Osteoblast (primary cell): ENCODE measurements at regions not wholly inside any gene's neighbourhood (a gene's known extent, or its start where the extent isn't known, plus 50 kb on each side); places are given as distances from the start of the nearest gene placed in this dataset.
"Not testable (repeated sequence)": the region's sequence is repeated elsewhere in the genome, so short reads cannot be mapped to it uniquely, and the experiment has no call there.

Experiments used
- DNase-seq: peaks from one replicate; pipeline ENCODE4 v3.0.0; 2011; ENCODE audit warnings: low spot score, mixed read lengths; ENCODE audit not compliant: insufficient read length; ENCODE audit errors: missing footprints
- H2AFZ ChIP-seq: 2 replicates; pipeline ENCODE4 v1.6.0; 2011; ENCODE audit warnings: mild to moderate bottlenecking, low read length
- H3K27ac ChIP-seq: 2 replicates; pipeline ENCODE4 v1.5.1; 2011; ENCODE audit warnings: mild to moderate bottlenecking, low read depth, low read length, moderate library complexity
- H3K27me3 ChIP-seq: 2 replicates; pipeline ENCODE4 v1.6.0; 2012; ENCODE audit warnings: mild to moderate bottlenecking, control low read depth, inconsistent platforms, low read length, moderate library complexity; ENCODE audit not compliant: insufficient read depth
- H3K36me3 ChIP-seq: 2 replicates; pipeline ENCODE4 v1.5.1; 2011; ENCODE audit warnings: mild to moderate bottlenecking, low read length, control low read depth, moderate library complexity; ENCODE audit not compliant: insufficient read depth
- H3K4me1 ChIP-seq: 2 replicates; pipeline ENCODE4 v1.5.1; 2011; ENCODE audit warnings: mild to moderate bottlenecking, low read length, control low read depth, moderate library complexity; ENCODE audit not compliant: insufficient read depth
- H3K4me2 ChIP-seq: 2 replicates; pipeline ENCODE4 v1.6.0; 2011; ENCODE audit warnings: mild to moderate bottlenecking, low read length; ENCODE audit not compliant: insufficient read depth
- H3K4me3 ChIP-seq: fragments of 200-600 bp; sonication (generic); 3 replicates; pipeline ENCODE4 v1.5.1; 2012; ENCODE audit warnings: mild to moderate bottlenecking, low read length, inconsistent platforms; ENCODE audit not compliant: insufficient read depth
- H3K79me2 ChIP-seq: 2 replicates; pipeline ENCODE4 v1.6.0; 2012; ENCODE audit warnings: mild to moderate bottlenecking, low read length, control low read depth, inconsistent platforms; ENCODE audit not compliant: insufficient read depth
- H3K9me3 ChIP-seq: 2 replicates; pipeline ENCODE4 v1.5.1; 2011; ENCODE audit warnings: low read depth, low read length, control low read depth
- H4K20me1 ChIP-seq: 2 replicates; pipeline ENCODE4 v1.6.0; 2012; ENCODE audit warnings: mild to moderate bottlenecking, low read length, control low read depth; ENCODE audit not compliant: insufficient read depth
- CTCF ChIP-seq: IDR thresholded peaks from 2 replicates; pipeline ENCODE4 v1.5.1; 2011; ENCODE audit warnings: mild to moderate bottlenecking, low read depth, low read length, moderate library complexity; ENCODE audit errors: extremely low read depth

- H3K79me2 ChIP-seq: no peaks in the 10 kb centered on the region
- no peaks in the 10 kb centered on the region for H3K4me1 ChIP-seq
- no peak overlapping the region for H3K4me3 ChIP-seq
- no peaks in the 10 kb centered on the region for H3K9me3 ChIP-seq
- no peaks in the 10 kb centered on the region for H3K27me3 ChIP-seq
- H3K27ac ChIP-seq: no peak overlapping the region
- H2AFZ ChIP-seq: no peak overlapping the region
- no peak overlapping the region for H3K4me2 ChIP-seq
- no peaks in the 10 kb centered on the region for H4K20me1 ChIP-seq
- no peaks in the 10 kb centered on the region for H3K36me3 ChIP-seq
- TF ChIP-seq CTCF: no peak
- no peak for DNase-seq
Observed at GRCh38 chr21:31788581-31788980, 56.7 kb upstream of the SCAF4 start.

GRCh38 chr21:31787691-31788090, 55.8 kb upstream of the SCAF4 start:
- not testable (repeated sequence) for H3K27me3 ChIP-seq, H3K9me3 ChIP-seq, H3K79me2 ChIP-seq, H3K4me1 ChIP-seq, H3K4me3 ChIP-seq, H3K36me3 ChIP-seq, H3K27ac ChIP-seq, DNase-seq, H3K4me2 ChIP-seq, H2AFZ ChIP-seq, H4K20me1 ChIP-seq

- Histone ChIP-seq H3K79me2 (no peaks in the 10 kb centered on the region), H3K4me2 (no peak overlapping the region), H3K36me3 (no peaks in the 10 kb centered on the region), H3K4me3 (no peak overlapping the region), H3K27me3 (no peaks in the 10 kb centered on the region), H3K9me3 (no peaks in the 10 kb centered on the region), H4K20me1 (no peaks in the 10 kb centered on the region), H3K4me1 (no peaks in the 10 kb centered on the region), H2AFZ (no peak overlapping the region), H3K27ac (no peak overlapping the region)
- TF ChIP-seq CTCF: no peak
- DNase-seq: peak; percentile 48
Observed at GRCh38 chr21:31786164-31786920, 54.4 kb upstream of the SCAF4 start.

- peak; percentile 81 for TF ChIP-seq CTCF
- not testable (repeated sequence) for H3K27me3 ChIP-seq, H3K79me2 ChIP-seq, H3K4me3 ChIP-seq, H3K27ac ChIP-seq, H3K36me3 ChIP-seq, H4K20me1 ChIP-seq, H3K4me2 ChIP-seq, H3K9me3 ChIP-seq, H3K4me1 ChIP-seq
- DNase-seq: peak; percentile 73
- H2AFZ ChIP-seq: peak overlapping the region; percentile 42
Observed at GRCh38 chr21:31785237-31786163, 53.6 kb upstream of the SCAF4 start.
